Trophoblast cell (in vitro differentiated cells and primary cell): ENCODE measurements at regions not wholly inside any gene's neighbourhood (a gene's known extent, or its start where the extent isn't known, plus 50 kb on each side); places are given as distances from the start of the nearest gene placed in this dataset.

ENCODE experiments used
- DNase-seq, 2 donors: peaks; one replicate each; pipeline ENCODE4 v3.0.0-alpha.2; 2016
- H2AFZ ChIP-seq: 2 replicates; pipeline ENCODE4 v1.6.1; 2013; ENCODE audit warnings: low read length, moderate library complexity, mild to moderate bottlenecking; ENCODE audit not compliant: insufficient read depth, poor library complexity
- H2AK5ac ChIP-seq: 2 replicates; pipeline ENCODE4 v1.6.1; 2013; ENCODE audit warnings: mild to moderate bottlenecking, low read length
- H2BK120ac ChIP-seq: 2 replicates; pipeline ENCODE4 v1.6.1; 2013; ENCODE audit warnings: low read length, mild to moderate bottlenecking, moderate library complexity; ENCODE audit not compliant: insufficient read depth, poor library complexity
- H2BK12ac ChIP-seq: 2 replicates; pipeline ENCODE4 v1.6.1; 2013; ENCODE audit warnings: mild to moderate bottlenecking, low read length, moderate library complexity
- H2BK5ac ChIP-seq: 2 replicates; pipeline ENCODE4 v1.6.1; 2013; ENCODE audit warnings: low read length, low read depth, moderate library complexity, mild to moderate bottlenecking; ENCODE audit not compliant: poor library complexity
- H3K14ac ChIP-seq: 2 replicates; pipeline ENCODE4 v1.6.1; 2013; ENCODE audit warnings: mild to moderate bottlenecking, low read length
- H3K18ac ChIP-seq: 2 replicates; pipeline ENCODE4 v1.6.1; 2013; ENCODE audit warnings: mild to moderate bottlenecking, low read length
- H3K23ac ChIP-seq: 2 replicates; pipeline ENCODE4 v1.6.1; 2013; ENCODE audit warnings: low read length
- H3K27ac ChIP-seq: 2 replicates; pipeline ENCODE4 v1.5.1; 2013; ENCODE audit warnings: low read depth, mild to moderate bottlenecking, inconsistent platforms, low read length, moderate library complexity
- H3K27me3 ChIP-seq: 2 replicates; pipeline ENCODE4 v1.6.1; 2013; ENCODE audit warnings: inconsistent platforms, mild to moderate bottlenecking, low read length, moderate library complexity; ENCODE audit not compliant: insufficient read depth
- H3K36me3 ChIP-seq, 2 experiments: 1 replicate in 1 of 2; 2 replicates in 1 of 2; pipeline ENCODE4 v1.6.1; 2013; ENCODE audit warnings: low read length in 2 of 2, mild to moderate bottlenecking in 2 of 2, moderate library complexity in 1 of 2; ENCODE audit not compliant: insufficient read depth in 2 of 2, control insufficient read depth in 1 of 2
- H3K4ac ChIP-seq: 2 replicates; pipeline ENCODE4 v1.6.1; 2013; ENCODE audit warnings: low read depth, mild to moderate bottlenecking, low read length, moderate library complexity
- H3K4me1 ChIP-seq, 2 experiments: 1 replicate in 1 of 2; 2 replicates in 1 of 2; pipeline ENCODE4 v1.6.1; 2013; ENCODE audit warnings: low read length in 2 of 2, mild to moderate bottlenecking in 2 of 2, moderate library complexity in 1 of 2; ENCODE audit not compliant: insufficient read depth in 2 of 2, control insufficient read depth in 1 of 2
- H3K4me2 ChIP-seq: 2 replicates; pipeline ENCODE4 v1.6.1; 2013; ENCODE audit warnings: inconsistent platforms, mild to moderate bottlenecking, low read length, moderate library complexity
- H3K4me3 ChIP-seq: 2 replicates; pipeline ENCODE4 v1.5.1; 2013; ENCODE audit warnings: mild to moderate bottlenecking, low read depth, low read length, inconsistent platforms
- H3K79me1 ChIP-seq: one replicate; pipeline ENCODE4 v1.6.1; 2013; ENCODE audit warnings: low read length
- H3K79me2 ChIP-seq: 2 replicates; pipeline ENCODE4 v1.6.1; 2013; ENCODE audit warnings: low read length, mild to moderate bottlenecking; ENCODE audit not compliant: control insufficient read depth, insufficient read depth, poor library complexity
- H3K9ac ChIP-seq: 2 replicates; pipeline ENCODE4 v1.6.1; 2013; ENCODE audit warnings: mild to moderate bottlenecking, low read length
- H3K9me3 ChIP-seq: 2 replicates; pipeline ENCODE4 v1.6.1; 2013; ENCODE audit warnings: low read depth, mild to moderate bottlenecking, control low read depth, inconsistent platforms, low read length; ENCODE audit not compliant: insufficient read depth
- H4K12ac ChIP-seq: 2 replicates; pipeline ENCODE4 v1.6.1; 2013; ENCODE audit warnings: low read depth, mild to moderate bottlenecking, low read length, moderate library complexity
- H4K8ac ChIP-seq: 2 replicates; pipeline ENCODE4 v1.6.1; 2013; ENCODE audit warnings: low read depth, mild to moderate bottlenecking, low read length, moderate library complexity
- H4K91ac ChIP-seq: one replicate; pipeline ENCODE4 v1.6.1; 2013; ENCODE audit warnings: low read depth, mild to moderate bottlenecking, low read length, moderate library complexity
- WGBS: extraction: QIAGEN DNeasy Blood & Tissue Kit; methylation state at CpG from one replicate; pipeline ENCODE4 v1.1.7; 2013; ENCODE audit warnings: missing lambda C conversion rate; ENCODE audit not compliant: insufficient read length, insufficient coverage; ENCODE audit errors: extremely low coverage; 5-methylcytosine and 5-hydroxymethylcytosine counted together

DNA sequence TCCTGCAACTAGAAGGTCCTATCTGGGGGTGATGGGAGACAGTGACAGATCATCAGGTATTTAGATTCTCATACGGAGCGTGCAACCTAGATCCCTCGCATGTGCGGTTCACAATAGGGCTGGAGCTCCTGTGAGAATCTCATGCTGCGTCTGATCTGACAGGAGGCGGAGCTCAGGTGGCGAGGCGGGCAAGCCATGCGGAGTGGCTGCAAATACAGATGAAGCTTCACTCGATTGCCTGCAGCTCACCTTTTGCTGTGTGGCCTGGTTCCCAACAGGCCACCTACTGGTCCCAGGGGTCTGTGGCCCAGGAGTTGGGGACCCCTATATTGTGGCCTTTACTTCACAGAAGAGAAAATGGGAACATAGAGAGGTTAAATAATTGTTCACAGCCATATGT, 200.4 kb downstream of the IRF8 start:
- no peak overlapping the region for H2AFZ ChIP-seq
- H2BK120ac ChIP-seq = no peak overlapping the region
- no peak overlapping the region for H3K4me2 ChIP-seq
- no peak overlapping the region for H2BK12ac ChIP-seq
- H4K91ac ChIP-seq = no peak overlapping the region
- no peak overlapping the region for H2AK5ac ChIP-seq
- DNase-seq = no peak
- H3K79me2 ChIP-seq = no peaks in the 10 kb centered on the region
- H3K9me3 ChIP-seq = peaks cover 3% of the 10 kb centered on the region
- no peak overlapping the region for H3K9ac ChIP-seq
- no peaks in the 10 kb centered on the region for H3K79me1 ChIP-seq
- no peak overlapping the region for H3K14ac ChIP-seq
- H2BK5ac ChIP-seq = no peak overlapping the region
- no peak overlapping the region for H3K27ac ChIP-seq
- H4K12ac ChIP-seq = no peak overlapping the region
- no peak overlapping the region for H4K8ac ChIP-seq
- no peaks in the 10 kb centered on the region for H3K4me1 ChIP-seq
- no peak overlapping the region for H3K4me3 ChIP-seq
- H3K36me3 ChIP-seq = no peaks in the 10 kb centered on the region
- no peaks in the 10 kb centered on the region for H3K27me3 ChIP-seq
- no peak overlapping the region for H3K4ac ChIP-seq
- H3K23ac ChIP-seq = no peak overlapping the region
- no peak overlapping the region for H3K18ac ChIP-seq
- WGBS = no CpG with 5 or more reads among the region's 10 CpGs

DNA sequence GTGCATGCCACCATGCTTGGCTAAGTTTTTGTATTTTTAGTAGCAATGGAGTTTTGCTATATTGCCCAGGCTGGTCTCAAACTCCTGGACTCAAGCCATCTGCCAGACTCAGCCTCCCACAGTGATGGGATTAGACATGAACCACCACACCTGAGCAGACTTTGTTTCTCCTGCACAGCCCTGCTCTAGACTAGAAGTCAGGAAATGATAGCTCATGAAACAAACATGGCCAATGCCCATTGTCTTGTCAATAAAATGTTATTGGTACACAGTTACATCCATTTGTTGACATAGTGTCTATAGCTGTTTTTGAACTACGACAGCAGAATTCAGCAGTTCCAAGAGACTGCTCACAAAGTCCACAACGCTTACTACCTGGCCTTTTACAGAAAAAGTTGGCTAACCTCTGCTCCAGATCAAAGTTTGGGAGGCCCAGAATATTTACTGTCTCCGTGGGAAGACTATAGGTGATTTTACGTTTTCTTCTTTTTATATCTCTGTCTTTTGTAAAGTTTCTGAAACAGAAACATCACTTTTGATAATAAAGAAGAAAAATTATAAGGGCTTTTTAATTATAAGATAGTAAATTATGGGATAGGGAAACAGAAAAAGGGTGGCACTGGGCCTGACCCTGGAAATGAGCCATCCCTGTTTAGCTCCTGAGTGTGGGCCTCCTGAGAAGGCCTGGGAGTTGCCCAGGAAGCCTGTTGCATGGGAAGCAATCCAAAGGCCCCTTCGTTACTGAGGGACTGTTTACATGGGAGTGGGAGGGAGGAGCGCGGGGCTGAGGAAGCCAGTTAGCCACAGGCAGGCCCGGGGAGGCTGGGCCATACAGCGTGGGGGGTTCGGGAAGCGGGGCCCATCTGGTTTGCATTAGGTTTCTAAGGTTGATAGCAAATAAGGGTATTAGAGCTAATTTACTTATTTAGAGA, 201.5 kb downstream of the IRF8 start:
- Histone ChIP-seq H3K4me1 (no peaks in the 10 kb centered on the region), H3K14ac (no peak overlapping the region), H3K4ac (no peak overlapping the region), H2BK120ac (no peak overlapping the region), H3K79me1 (no peaks in the 10 kb centered on the region), H4K12ac (no peak overlapping the region), H3K36me3 (no peaks in the 10 kb centered on the region), H2AFZ (no peak overlapping the region), H3K23ac (no peak overlapping the region), H2AK5ac (no peak overlapping the region), H3K4me3 (no peak overlapping the region), H3K18ac (no peak overlapping the region), H4K91ac (no peak overlapping the region), H2BK12ac (no peak overlapping the region), H3K9me3 (no peaks in the 10 kb centered on the region), H2BK5ac (no peak overlapping the region), H3K27ac (no peak overlapping the region), H3K27me3 (no peaks in the 10 kb centered on the region), H4K8ac (no peak overlapping the region), H3K4me2 (no peak overlapping the region), H3K79me2 (no peaks in the 10 kb centered on the region), H3K9ac (no peak overlapping the region)
- DNase-seq = no peak
- no CpG with 5 or more reads among the region's 11 CpGs for WGBS

DNA sequence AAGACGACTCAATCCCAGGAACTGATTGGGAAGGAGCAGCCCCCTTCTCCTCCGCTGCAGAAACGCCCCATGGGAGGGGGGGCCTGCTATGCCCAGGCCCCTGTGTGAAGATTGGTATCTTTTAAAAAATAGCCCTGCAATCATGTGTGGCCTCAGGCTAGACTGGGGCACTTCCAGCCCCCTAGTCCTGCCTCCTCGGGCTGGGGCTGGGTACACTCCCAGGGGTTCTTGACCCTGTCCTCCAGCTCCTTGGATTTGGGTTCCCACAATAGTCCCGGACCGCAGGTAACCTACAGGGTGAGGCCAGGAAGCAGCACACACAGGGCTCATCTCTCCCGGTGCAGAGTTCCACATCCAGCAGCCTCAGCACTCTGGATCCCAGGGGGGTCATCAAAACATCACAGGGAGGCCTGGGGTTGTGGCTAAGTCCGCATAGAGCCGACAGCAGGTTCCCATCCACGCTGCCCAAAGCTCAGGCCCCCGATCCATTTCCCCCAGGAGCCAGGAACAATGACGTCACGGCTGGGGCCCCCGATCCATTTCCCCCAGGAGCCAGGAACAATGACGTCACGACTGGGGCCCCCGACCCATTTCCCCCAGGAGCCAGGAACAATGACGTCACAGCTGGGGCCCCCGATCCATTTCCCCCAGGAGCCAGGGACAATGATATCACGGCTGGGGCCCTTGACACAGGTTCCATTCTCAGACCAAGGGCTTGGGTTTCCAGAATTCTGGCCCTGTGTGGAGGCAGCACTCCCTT, 202.4 kb downstream of the IRF8 start:
- Histone ChIP-seq H4K8ac (no peak overlapping the region), H3K36me3 (no peaks in the 10 kb centered on the region), H3K23ac (no peak overlapping the region), H3K4me3 (no peak overlapping the region), H4K91ac (no peak overlapping the region), H3K4me2 (no peak overlapping the region), H3K18ac (no peak overlapping the region), H3K27me3 (no peaks in the 10 kb centered on the region), H4K12ac (no peak overlapping the region), H3K27ac (no peak overlapping the region), H3K9ac (no peak overlapping the region), H3K14ac (no peak overlapping the region), H3K79me2 (no peaks in the 10 kb centered on the region), H3K4ac (no peak overlapping the region), H2AFZ (no peak overlapping the region), H2AK5ac (no peak overlapping the region), H3K79me1 (no peaks in the 10 kb centered on the region), H2BK12ac (no peak overlapping the region), H3K9me3 (no peaks in the 10 kb centered on the region), H2BK5ac (no peak overlapping the region), H3K4me1 (no peaks in the 10 kb centered on the region), H2BK120ac (no peak overlapping the region)
- no peak for DNase-seq
- WGBS = no CpG with 5 or more reads among the region's 20 CpGs

DNA sequence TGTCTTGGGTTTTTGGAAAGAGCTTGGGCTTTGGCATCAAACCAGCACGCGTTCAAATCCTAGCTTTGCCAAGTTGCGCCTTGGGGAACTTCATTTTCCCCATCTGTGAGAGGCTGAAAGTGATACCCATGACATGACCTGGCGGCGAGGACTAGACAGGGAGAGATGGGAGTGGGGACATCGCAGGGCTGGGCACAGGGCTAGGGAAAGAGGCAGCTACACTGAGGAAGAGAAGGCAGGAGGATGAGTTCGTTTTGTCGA, 202.9 kb downstream of the IRF8 start:
- Histone ChIP-seq H3K23ac (no peak overlapping the region), H3K18ac (no peak overlapping the region), H3K14ac (no peak overlapping the region), H2AK5ac (no peak overlapping the region), H3K9me3 (no peaks in the 10 kb centered on the region), H2AFZ (no peak overlapping the region), H4K8ac (no peak overlapping the region), H2BK120ac (no peak overlapping the region), H2BK12ac (no peak overlapping the region), H2BK5ac (no peak overlapping the region), H3K4me3 (no peak overlapping the region), H3K4ac (no peak overlapping the region), H3K79me2 (no peaks in the 10 kb centered on the region), H4K91ac (no peak overlapping the region), H3K36me3 (no peaks in the 10 kb centered on the region), H3K27me3 (no peaks in the 10 kb centered on the region), H3K27ac (no peak overlapping the region), H3K9ac (no peak overlapping the region), H3K4me2 (no peak overlapping the region), H3K4me1 (no peaks in the 10 kb centered on the region), H4K12ac (no peak overlapping the region), H3K79me1 (no peaks in the 10 kb centered on the region)
- no CpG with 5 or more reads among the region's 8 CpGs for WGBS
- no peak for DNase-seq
